ENCODE measurements at regions not wholly inside any gene's neighbourhood (a gene's known extent, or its start where the extent isn't known, plus 50 kb on each side); places are given as distances from the start of the nearest gene placed in this dataset.
A peak's percentile ranks its signal among the peaks of the same experiment; 100 is the strongest.
"Not testable (repeated sequence)": the region's sequence is repeated elsewhere in the genome, so short reads cannot be mapped to it uniquely, and the experiment has no call there.

DNA sequence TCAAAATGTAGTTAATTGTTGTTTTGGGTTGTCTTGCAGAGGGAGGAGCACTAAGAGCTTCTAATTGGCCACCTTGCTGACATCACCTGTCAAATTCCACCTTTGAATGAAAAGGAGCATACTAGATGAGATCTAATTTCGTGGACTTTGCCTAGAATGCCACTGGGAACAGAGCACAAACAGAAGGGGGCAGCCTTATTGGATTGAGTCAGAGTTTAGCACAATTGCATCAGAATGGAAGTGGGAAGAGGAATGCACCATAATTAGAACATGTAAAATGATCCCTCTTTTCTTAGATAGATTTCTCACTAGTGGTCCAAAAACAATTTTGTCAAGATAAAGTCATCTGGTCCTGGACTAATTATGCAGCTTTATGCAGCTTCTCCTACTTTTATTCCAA is 1552.2 kb downstream of the PCDH9 start:
- Histone ChIP-seq H3K4me2 (ENCODE audit: low read depth, low read length, poor library complexity, severe bottlenecking) (no peak overlapping the region), H2AFZ (ENCODE audit: low read depth, low read length, severe bottlenecking) (no peak overlapping the region), H3K4me3 (ENCODE audit: insufficient read depth, low read length, poor library complexity, severe bottlenecking) (no peak overlapping the region), H3K79me2 (ENCODE audit: insufficient read depth, low read length) (no peaks in the 10 kb centered on the region), H3K27ac (ENCODE audit: low read depth, low read length) (no peak overlapping the region), H3F3A (ENCODE audit: insufficient read depth) (no peaks in the 10 kb centered on the region), H3K9ac (ENCODE audit: low read length) (no peak overlapping the region), H3K36me3 (ENCODE audit: low read length) (no peaks in the 10 kb centered on the region), H3K9me3 (ENCODE audit: insufficient read depth, low read length) (no peaks in the 10 kb centered on the region), H4K20me1 (ENCODE audit: low read depth, low read length) (no peaks in the 10 kb centered on the region), H3K9me2 (replicated peaks; ENCODE audit: insufficient read depth, low read length) (no peaks in the 10 kb centered on the region), H3K27me3 (ENCODE audit: low read length) (no peaks in the 10 kb centered on the region)
- no peak for TF ChIP-seq EZH2phosphoT487 (conservative IDR thresholded peaks at IDR 0.05; ENCODE audit: low read length)

DNA sequence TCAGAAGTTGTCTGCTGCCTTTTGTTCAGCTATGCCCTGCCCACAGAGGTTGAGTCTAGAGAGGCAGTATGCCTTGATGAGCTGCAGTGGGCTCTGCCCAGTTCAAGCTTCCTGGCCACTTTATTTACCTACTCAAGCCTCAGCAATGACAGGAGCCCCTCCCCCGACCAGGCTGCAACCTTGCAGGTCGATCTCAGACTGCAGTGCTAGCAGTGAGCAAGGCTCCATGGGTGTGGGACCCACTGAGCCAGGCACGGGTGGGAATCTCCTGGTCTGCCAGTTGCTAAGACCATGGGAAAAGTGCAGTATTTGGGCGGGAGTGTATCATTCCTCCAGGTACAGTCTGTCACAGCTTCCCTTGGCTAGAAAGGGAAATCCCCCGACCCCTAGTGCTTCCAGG is 1554.8 kb downstream of the PCDH9 start:
- H3K9me2 ChIP-seq (replicated peaks; ENCODE audit: insufficient read depth, low read length); H3K9me3 ChIP-seq (ENCODE audit: insufficient read depth, low read length); H3F3A ChIP-seq (ENCODE audit: insufficient read depth); H3K27me3 ChIP-seq (ENCODE audit: low read length); H3K9ac ChIP-seq (ENCODE audit: low read length); H3K36me3 ChIP-seq (ENCODE audit: low read length); H4K20me1 ChIP-seq (ENCODE audit: low read depth, low read length); H3K4me2 ChIP-seq (ENCODE audit: low read depth, low read length, poor library complexity, severe bottlenecking); H3K27ac ChIP-seq (ENCODE audit: low read depth, low read length); H3K79me2 ChIP-seq (ENCODE audit: insufficient read depth, low read length); H3K4me3 ChIP-seq (ENCODE audit: insufficient read depth, low read length, poor library complexity, severe bottlenecking): not testable (repeated sequence)
- H2AFZ ChIP-seq (ENCODE audit: low read depth, low read length, severe bottlenecking) = peak overlapping the region; percentile 4

DNA sequence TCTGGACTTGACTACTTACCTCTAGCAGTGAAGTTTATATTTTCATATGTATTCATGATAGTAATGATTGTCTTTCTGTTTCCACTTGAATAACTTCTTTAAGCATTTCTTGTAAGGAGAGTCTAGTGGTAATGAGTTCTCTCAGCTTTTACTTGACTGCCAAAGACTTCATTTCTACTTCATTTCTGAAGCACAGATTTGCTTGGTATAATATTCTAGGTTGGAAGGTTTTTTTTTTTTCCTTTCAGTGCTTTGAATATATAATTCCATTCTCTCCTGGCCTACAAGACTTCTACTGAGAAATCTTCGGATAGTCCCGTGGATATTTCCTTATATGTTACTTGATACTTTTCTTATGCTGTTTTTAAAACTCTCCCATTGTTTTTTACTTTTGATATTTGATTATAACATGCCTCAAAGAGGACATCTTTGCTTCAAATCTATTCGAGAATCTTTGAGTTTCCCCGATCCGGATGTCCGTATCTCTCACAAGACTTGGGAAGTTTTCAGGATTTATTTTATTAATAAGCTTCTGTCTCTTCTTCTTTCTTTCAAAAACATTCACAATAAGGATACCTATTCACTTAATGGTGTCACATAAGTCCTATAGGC is 1560.0 kb downstream of the PCDH9 start:
- no peaks in the 10 kb centered on the region for H3K27me3 ChIP-seq (ENCODE audit: low read length)
- no peak for TF ChIP-seq EZH2phosphoT487 (conservative IDR thresholded peaks at IDR 0.05; ENCODE audit: low read length)
- TF ChIP-seq, protein P1, sequence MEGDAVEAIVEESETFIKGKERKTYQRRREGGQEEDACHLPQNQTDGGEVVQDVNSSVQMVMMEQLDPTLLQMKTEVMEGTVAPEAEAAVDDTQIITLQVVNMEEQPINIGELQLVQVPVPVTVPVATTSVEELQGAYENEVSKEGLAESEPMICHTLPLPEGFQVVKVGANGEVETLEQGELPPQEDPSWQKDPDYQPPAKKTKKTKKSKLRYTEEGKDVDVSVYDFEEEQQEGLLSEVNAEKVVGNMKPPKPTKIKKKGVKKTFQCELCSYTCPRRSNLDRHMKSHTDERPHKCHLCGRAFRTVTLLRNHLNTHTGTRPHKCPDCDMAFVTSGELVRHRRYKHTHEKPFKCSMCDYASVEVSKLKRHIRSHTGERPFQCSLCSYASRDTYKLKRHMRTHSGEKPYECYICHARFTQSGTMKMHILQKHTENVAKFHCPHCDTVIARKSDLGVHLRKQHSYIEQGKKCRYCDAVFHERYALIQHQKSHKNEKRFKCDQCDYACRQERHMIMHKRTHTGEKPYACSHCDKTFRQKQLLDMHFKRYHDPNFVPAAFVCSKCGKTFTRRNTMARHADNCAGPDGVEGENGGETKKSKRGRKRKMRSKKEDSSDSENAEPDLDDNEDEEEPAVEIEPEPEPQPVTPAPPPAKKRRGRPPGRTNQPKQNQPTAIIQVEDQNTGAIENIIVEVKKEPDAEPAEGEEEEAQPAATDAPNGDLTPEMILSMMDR (IDR thresholded peaks at IDR 0.05; ENCODE audit: insufficient read depth, low read length, poor library complexity, severe bottlenecking) = no peak
- H3K36me3 ChIP-seq (ENCODE audit: low read length) = no peaks in the 10 kb centered on the region
- H3K9me3 ChIP-seq (ENCODE audit: insufficient read depth, low read length) = peaks cover 12% of the 10 kb centered on the region; the same call in 1 of the 2 replicates
- no peaks in the 10 kb centered on the region for H3F3A ChIP-seq (ENCODE audit: insufficient read depth)
- H3K4me3 ChIP-seq (ENCODE audit: insufficient read depth, low read length, poor library complexity, severe bottlenecking) = no peak overlapping the region
- H4K20me1 ChIP-seq (ENCODE audit: low read depth, low read length) = no peaks in the 10 kb centered on the region
- H3K79me2 ChIP-seq (ENCODE audit: insufficient read depth, low read length) = no peaks in the 10 kb centered on the region
- H3K9ac ChIP-seq (ENCODE audit: low read length) = no peak overlapping the region
- no peak overlapping the region for H3K4me2 ChIP-seq (ENCODE audit: low read depth, low read length, poor library complexity, severe bottlenecking)
- no peak overlapping the region for H2AFZ ChIP-seq (ENCODE audit: low read depth, low read length, severe bottlenecking)
- H3K9me2 ChIP-seq (replicated peaks; ENCODE audit: insufficient read depth, low read length) = no peaks in the 10 kb centered on the region
- H3K27ac ChIP-seq (ENCODE audit: low read depth, low read length) = no peak overlapping the region

DNA sequence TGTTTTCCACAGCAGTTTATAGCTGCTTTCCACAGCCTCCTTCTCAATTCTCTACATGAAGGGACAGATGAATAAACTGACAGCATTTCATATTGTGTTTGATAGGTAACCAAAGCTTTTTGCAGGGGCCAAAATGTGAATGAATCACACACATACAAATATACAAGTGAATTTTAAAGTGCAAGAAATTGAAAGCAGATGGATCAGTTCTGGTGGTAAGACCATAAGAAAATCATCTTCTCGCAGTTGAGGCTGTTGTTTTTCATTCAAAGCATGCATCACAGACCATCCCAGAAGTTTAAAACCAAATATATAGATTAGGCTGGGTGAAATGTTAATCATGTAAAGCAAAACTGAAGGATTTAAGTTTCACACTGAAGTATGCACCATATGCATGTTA is 1569.4 kb downstream of the PCDH9 start:
- H3F3A ChIP-seq (ENCODE audit: insufficient read depth) = no peaks in the 10 kb centered on the region
- H3K4me3 ChIP-seq (ENCODE audit: insufficient read depth, low read length, poor library complexity, severe bottlenecking) = no peak overlapping the region

More for the DNA sequence above, 1569.4 kb downstream of the PCDH9 start:
- Histone ChIP-seq H3K9ac (ENCODE audit: low read length) (no peak overlapping the region), H3K9me2 (replicated peaks; ENCODE audit: insufficient read depth, low read length) (no peaks in the 10 kb centered on the region), H3K27ac (ENCODE audit: low read depth, low read length) (no peak overlapping the region), H2AFZ (ENCODE audit: low read depth, low read length, severe bottlenecking) (no peak overlapping the region), H3K27me3 (ENCODE audit: low read length) (no peaks in the 10 kb centered on the region), H4K20me1 (ENCODE audit: low read depth, low read length) (no peaks in the 10 kb centered on the region), H3K4me2 (ENCODE audit: low read depth, low read length, poor library complexity, severe bottlenecking) (no peak overlapping the region), H3K9me3 (ENCODE audit: insufficient read depth, low read length) (peaks cover 7% of the 10 kb centered on the region; the same call in 1 of the 2 replicates), H3K36me3 (ENCODE audit: low read length) (no peaks in the 10 kb centered on the region), H3K79me2 (ENCODE audit: insufficient read depth, low read length) (no peaks in the 10 kb centered on the region)
- TF ChIP-seq, protein P1 (IDR thresholded peaks at IDR 0.05; ENCODE audit: insufficient read depth, low read length, poor library complexity, severe bottlenecking) = no peak
- TF ChIP-seq EZH2phosphoT487 (conservative IDR thresholded peaks at IDR 0.05; ENCODE audit: low read length) = no peak

All from SU-DHL-6 (cell line).